Fibroblast of lung (primary cell): ENCODE measurements at regions not wholly inside any gene's neighbourhood (a gene's known extent, or its start where the extent isn't known, plus 50 kb on each side); places are given as distances from the start of the nearest gene placed in this dataset.

Experiments
- DNase-seq, 2 donors: peaks; one replicate each; pipeline versions ENCODE4 v3.0.0 to v3.0.0-alpha.2; 2010; ENCODE audit warnings: low read depth in 2 of 2
- H2AFZ ChIP-seq: 2 replicates; pipeline ENCODE4 v1.5.1; 2012; ENCODE audit warnings: low read length, control low read depth, inconsistent platforms
- H3K27ac ChIP-seq: 2 replicates; pipeline ENCODE4 v1.5.1; 2011; ENCODE audit warnings: low read length, control low read depth; ENCODE audit not compliant: insufficient read depth
- H3K27me3 ChIP-seq: 2 replicates; pipeline ENCODE4 v1.5.1; 2011; ENCODE audit warnings: mild to moderate bottlenecking, low read length; ENCODE audit not compliant: control insufficient read depth, insufficient read depth
- H3K36me3 ChIP-seq: 2 replicates; pipeline ENCODE4 v1.5.1; 2011; ENCODE audit warnings: low read length; ENCODE audit not compliant: control insufficient read depth, insufficient read depth
- H3K4me1 ChIP-seq: 2 replicates; pipeline ENCODE4 v1.5.1; 2011; ENCODE audit warnings: low read length; ENCODE audit not compliant: control insufficient read depth, insufficient read depth; ENCODE audit errors: extremely low read depth
- H3K4me2 ChIP-seq: 2 replicates; pipeline ENCODE4 v1.5.1; 2011; ENCODE audit warnings: low read length, control low read depth; ENCODE audit not compliant: insufficient read depth; ENCODE audit errors: extremely low read depth
- H3K4me3 ChIP-seq, 4 experiments: fragments of 200-600 bp in 1 of 4; sonication (generic) in 1 of 4; replicated peaks in 1 of 4; 2 replicates each; pipeline ENCODE4 v1.5.1; 2011 to 2016; ENCODE audit warnings: low read length in 4 of 4, low read depth in 3 of 4, mild to moderate bottlenecking in 3 of 4, control low read depth in 2 of 4, inconsistent platforms in 1 of 4, mixed read lengths in 1 of 4; ENCODE audit not compliant: insufficient read depth in 1 of 4; ENCODE audit errors: control extremely low read depth in 1 of 4
- H3K79me2 ChIP-seq: 2 replicates; pipeline ENCODE4 v1.5.1; 2012; ENCODE audit warnings: mild to moderate bottlenecking, low read length, inconsistent platforms; ENCODE audit not compliant: control insufficient read depth, insufficient read depth
- H3K9ac ChIP-seq: 2 replicates; pipeline ENCODE4 v1.5.1; 2011; ENCODE audit warnings: mild to moderate bottlenecking, low read length, control low read depth; ENCODE audit not compliant: insufficient read depth
- H3K9me3 ChIP-seq: 2 replicates; pipeline ENCODE4 v1.5.1; 2012; ENCODE audit warnings: low read depth, low read length; ENCODE audit not compliant: control insufficient read depth, insufficient read depth
- H4K20me1 ChIP-seq: 2 replicates; pipeline ENCODE4 v1.5.1; 2011; ENCODE audit warnings: low read length; ENCODE audit not compliant: control insufficient read depth, insufficient read depth; ENCODE audit errors: extremely low read depth
- EZH2 ChIP-seq: IDR thresholded peaks from 2 replicates; pipeline ENCODE4 v1.5.1; 2012; ENCODE audit warnings: low read length, control low read depth, mild to moderate bottlenecking; ENCODE audit errors: missing control alignments
- TF ChIP-seq, protein P1 (sequence below), 2 donors: IDR thresholded peaks in 1 of 2; conservative IDR thresholded peaks in 1 of 2; 1 replicate in 1 of 2; 2 replicates in 1 of 2; pipeline ENCODE4 v1.5.1; 2011 to 2012; ENCODE audit warnings: low read length in 2 of 2, control low read depth in 1 of 2, inconsistent platforms in 1 of 2, low read depth in 1 of 2, mild to moderate bottlenecking in 1 of 2

DNA sequence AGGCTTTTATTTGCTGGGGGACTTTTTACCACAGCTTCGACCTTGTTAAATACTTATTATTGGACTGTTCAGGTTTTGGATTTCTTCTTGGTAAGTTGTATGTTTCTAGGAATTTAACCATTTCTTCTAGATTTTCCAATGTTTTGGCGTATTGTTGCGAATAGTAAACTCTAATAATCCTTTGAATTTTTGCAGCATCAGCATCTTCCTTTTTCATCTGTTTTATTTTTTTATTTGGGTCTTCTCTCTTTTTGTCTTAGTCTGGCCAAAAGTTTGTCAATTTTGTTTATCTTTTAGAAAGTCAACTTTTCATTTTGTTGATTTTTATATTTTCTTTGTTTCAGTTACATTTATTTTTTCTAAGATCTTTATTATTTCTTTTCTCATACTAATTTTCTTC is 1272.0 kb downstream of the HACE1 start:
- no peaks in the 10 kb centered on the region for H3K79me2 ChIP-seq
- no peak overlapping the region for H3K4me3 ChIP-seq
- no peaks in the 10 kb centered on the region for H3K27me3 ChIP-seq
- H3K36me3 ChIP-seq: no peaks in the 10 kb centered on the region
- H2AFZ ChIP-seq: no peak overlapping the region
- H3K27ac ChIP-seq: no peak overlapping the region
- TF ChIP-seq EZH2: no peak
- TF ChIP-seq, protein P1, sequence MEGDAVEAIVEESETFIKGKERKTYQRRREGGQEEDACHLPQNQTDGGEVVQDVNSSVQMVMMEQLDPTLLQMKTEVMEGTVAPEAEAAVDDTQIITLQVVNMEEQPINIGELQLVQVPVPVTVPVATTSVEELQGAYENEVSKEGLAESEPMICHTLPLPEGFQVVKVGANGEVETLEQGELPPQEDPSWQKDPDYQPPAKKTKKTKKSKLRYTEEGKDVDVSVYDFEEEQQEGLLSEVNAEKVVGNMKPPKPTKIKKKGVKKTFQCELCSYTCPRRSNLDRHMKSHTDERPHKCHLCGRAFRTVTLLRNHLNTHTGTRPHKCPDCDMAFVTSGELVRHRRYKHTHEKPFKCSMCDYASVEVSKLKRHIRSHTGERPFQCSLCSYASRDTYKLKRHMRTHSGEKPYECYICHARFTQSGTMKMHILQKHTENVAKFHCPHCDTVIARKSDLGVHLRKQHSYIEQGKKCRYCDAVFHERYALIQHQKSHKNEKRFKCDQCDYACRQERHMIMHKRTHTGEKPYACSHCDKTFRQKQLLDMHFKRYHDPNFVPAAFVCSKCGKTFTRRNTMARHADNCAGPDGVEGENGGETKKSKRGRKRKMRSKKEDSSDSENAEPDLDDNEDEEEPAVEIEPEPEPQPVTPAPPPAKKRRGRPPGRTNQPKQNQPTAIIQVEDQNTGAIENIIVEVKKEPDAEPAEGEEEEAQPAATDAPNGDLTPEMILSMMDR (conservative IDR thresholded peaks at IDR 0.05 in 1 of 2, IDR thresholded peaks at IDR 0.05 in 1 of 2; ENCODE audit: low read depth in 1 of 2, low read length in 2 of 2): no peak
- H3K4me2 ChIP-seq: no peak overlapping the region
- H3K4me1 ChIP-seq: no peaks in the 10 kb centered on the region
- no peaks in the 10 kb centered on the region for H3K9me3 ChIP-seq
- no peak for DNase-seq
- H4K20me1 ChIP-seq: no peaks in the 10 kb centered on the region
- H3K9ac ChIP-seq: no peak overlapping the region

DNA sequence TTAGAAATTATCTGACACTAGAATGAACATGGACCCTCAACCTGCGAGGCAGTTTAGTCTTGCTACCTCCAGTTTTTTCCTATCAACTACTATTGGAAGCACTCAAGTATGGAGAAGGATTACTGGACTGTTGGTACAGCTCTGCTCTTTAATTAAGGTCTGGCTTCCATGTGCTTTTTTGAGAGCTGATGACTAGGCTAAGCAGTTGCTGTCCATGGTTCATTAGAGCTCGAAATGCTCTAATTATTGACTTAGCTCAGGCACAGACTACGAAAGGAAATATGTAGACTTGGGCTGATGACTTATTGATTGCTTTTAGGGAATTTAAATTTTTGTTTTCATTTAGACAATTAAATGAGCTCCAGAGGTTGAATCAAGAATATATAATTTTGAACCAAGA is 1281.6 kb downstream of the HACE1 start:
- DNase-seq: no peak
- Histone ChIP-seq H3K4me3 (no peak overlapping the region), H3K79me2 (no peaks in the 10 kb centered on the region), H3K27me3 (no peaks in the 10 kb centered on the region), H2AFZ (no peak overlapping the region), H3K4me1 (no peaks in the 10 kb centered on the region), H3K9ac (no peak overlapping the region), H3K9me3 (no peaks in the 10 kb centered on the region), H4K20me1 (no peaks in the 10 kb centered on the region), H3K4me2 (no peak overlapping the region), H3K36me3 (no peaks in the 10 kb centered on the region), H3K27ac (no peak overlapping the region)
- TF ChIP-seq, protein P1 (conservative IDR thresholded peaks at IDR 0.05 in 1 of 2, IDR thresholded peaks at IDR 0.05 in 1 of 2; ENCODE audit: low read depth in 1 of 2, low read length in 2 of 2): no peak
- no peak for TF ChIP-seq EZH2

DNA sequence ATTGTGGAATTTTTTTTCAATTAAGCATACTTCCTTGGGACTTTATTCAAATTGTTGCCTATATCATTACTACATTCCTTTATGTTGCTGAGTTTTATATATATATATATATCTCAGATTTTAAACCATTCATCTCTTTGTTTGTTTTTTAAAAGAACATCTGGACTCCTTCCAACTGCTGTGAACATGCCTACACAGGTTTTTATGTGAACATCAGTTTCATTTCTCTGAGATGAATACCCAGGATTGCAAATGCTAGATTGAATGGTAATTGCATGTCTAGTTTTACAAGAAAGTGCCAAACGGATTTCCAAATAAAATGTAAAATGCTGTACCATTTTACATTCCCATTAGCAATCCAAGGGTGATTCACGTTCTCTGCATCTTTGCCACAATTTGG is 1289.3 kb downstream of the HACE1 start:
- Histone ChIP-seq H3K79me2 (no peaks in the 10 kb centered on the region), H3K9ac (no peak overlapping the region), H3K27ac (no peak overlapping the region), H3K27me3 (no peaks in the 10 kb centered on the region), H3K9me3 (no peaks in the 10 kb centered on the region), H2AFZ (no peak overlapping the region), H3K4me2 (no peak overlapping the region), H3K4me1 (no peaks in the 10 kb centered on the region), H3K4me3 (no peak overlapping the region), H3K36me3 (no peaks in the 10 kb centered on the region), H4K20me1 (no peaks in the 10 kb centered on the region)
- no peak for DNase-seq
- TF ChIP-seq, protein P1 (conservative IDR thresholded peaks at IDR 0.05 in 1 of 2, IDR thresholded peaks at IDR 0.05 in 1 of 2; ENCODE audit: low read depth in 1 of 2, low read length in 2 of 2): no peak
- no peak for TF ChIP-seq EZH2
